ENCODE measurements at regions not wholly inside any gene's neighbourhood (a gene's known extent, or its start where the extent isn't known, plus 50 kb on each side); places are given as distances from the start of the nearest gene placed in this dataset.

DNA sequence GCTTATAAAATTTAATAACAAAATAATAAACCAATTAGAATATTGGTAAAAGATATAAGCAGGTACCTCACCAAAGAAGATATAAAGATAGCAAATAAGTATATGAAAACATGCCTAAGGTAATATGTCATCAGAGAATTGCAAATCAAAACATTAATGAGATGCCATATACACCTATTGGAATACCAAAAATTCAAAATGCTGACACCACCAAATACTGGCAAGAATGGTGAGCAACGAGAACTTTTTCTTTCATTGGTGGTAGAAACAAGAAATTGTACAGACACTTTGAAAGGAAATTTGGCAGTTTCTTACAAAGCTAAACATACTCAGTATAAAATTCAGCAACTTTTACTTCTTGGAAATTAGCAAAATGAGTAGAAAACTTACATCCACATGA is 346.9 kb upstream of the ROBO1 start:
- no peak for DNase-seq

DNA sequence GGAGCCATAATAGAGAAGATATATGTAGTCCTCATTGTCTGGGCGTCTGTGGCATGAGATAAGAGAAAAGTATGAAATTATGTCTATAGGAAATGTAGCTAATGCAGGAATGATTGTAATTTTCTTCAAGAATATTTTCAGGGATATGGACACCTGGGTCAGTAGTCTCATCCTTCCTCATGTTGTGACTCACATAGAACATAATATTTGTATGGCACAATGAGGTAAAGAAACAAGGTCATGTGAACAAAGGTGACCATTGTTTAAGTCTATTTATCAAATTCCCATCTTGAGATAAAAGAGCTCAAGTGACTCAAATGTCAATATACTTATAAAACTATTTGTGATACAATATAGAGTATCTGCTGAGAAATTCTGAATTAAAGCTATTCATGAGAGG is 345.5 kb upstream of the ROBO1 start:
- DNase-seq: no peak

- DNase-seq: no peak
These were observed 331.8 kb upstream of the ROBO1 start for GRCh38 chr3:80099559-80100066.

DNA sequence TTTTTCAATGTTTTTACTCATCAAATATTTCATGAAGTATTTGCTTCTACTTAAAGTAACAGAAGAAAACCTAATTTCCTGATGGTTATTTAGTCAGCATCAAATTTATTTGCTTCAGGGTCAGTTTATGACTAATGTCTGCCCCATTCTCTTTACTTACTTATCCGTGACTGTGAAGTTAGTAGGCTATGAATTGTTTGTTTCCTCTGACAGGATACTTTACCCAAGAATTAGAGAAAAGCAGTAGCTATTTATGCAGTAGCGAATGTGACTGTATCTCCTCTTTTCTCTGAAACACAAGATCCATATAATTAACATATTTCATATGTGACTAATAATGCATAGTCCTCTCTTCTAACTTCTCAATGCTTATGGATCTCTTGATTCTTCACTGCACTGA is 329.9 kb upstream of the ROBO1 start:
- DNase-seq: no peak

- no peak for DNase-seq
These were observed 329.1 kb upstream of the ROBO1 start for GRCh38 chr3:80096909-80097308.

DNA sequence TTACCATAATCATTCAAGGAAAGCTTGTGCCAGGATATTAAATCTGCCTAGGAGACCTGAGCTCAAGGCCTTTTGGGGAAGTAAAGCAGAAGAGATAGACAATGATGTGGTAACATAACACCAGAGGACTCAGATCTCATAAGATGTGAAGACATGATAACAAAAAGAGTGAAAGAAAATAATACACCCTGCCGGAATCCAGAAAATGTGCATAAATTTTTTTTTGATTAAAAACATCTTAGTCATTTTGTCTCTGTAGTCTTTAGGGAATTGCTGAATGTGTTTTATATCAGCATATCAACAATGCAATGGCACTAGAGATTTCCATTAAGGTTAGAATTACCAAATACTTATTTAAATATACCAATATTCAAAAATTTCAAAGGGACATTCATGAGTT is 326.8 kb upstream of the ROBO1 start:
- no peak for DNase-seq

GRCh38 chr3:80087767-80088166 is 320.0 kb upstream of the ROBO1 start:
- DNase-seq: no peak

GRCh38 chr3:80086426-80086825 is 318.6 kb upstream of the ROBO1 start:
- DNase-seq: no peak

DNA sequence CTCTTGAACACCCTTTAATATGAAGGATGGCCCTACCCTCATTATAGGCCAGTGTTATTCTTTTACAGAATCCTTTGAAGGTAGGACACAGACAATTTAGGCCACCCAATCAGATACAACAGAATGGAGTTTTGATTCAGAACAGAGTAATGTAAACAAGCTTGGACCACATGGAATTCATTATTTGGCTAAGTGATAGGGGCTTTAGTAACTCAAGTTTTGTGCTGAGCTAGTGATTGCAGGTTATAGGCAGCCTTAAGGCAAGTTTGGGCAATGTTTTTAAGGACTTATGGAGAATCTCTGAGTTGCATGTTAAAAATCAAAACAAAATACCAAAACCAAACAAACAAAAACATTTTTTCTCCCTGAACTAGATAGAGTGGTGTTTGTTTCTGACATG is 312.1 kb upstream of the ROBO1 start:
- DNase-seq: no peak

- no peak for DNase-seq
These were observed 300.7 kb upstream of the ROBO1 start for GRCh38 chr3:80068459-80068858.

DNA sequence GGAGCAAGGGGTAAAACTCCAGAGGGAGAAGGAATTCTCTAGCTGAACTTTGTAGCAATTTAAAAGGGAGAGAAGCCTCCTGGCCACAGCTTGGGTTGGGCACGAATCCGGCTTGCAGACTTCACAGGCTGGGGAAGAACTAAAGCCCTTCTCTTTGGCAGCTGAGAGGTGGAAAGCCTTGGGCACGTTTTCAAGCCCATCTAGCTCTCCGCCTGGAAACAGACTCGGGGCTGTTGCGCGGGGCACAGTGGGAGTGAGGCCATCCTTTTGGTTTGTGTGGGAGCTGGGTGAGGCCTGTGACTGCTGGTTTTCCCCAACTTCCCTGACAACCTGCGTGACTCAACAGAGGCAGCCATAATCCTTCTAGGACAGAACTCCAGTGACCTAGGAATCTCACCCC is 295.7 kb upstream of the ROBO1 start:
- DNase-seq: no peak

GRCh38 chr3:80060664-80061063 is 292.9 kb upstream of the ROBO1 start:
- no peak for DNase-seq

- no peak for DNase-seq
These were observed 287.5 kb upstream of the ROBO1 start for GRCh38 chr3:80055306-80055705.

GRCh38 chr3:80052271-80052670 is 284.5 kb upstream of the ROBO1 start:
- no peak for DNase-seq

- no peak for DNase-seq
These were observed 283.8 kb upstream of the ROBO1 start for GRCh38 chr3:80051602-80051962.

- no peak for DNase-seq
These were observed 283.2 kb upstream of the ROBO1 start for GRCh38 chr3:80050826-80051601.

DNA sequence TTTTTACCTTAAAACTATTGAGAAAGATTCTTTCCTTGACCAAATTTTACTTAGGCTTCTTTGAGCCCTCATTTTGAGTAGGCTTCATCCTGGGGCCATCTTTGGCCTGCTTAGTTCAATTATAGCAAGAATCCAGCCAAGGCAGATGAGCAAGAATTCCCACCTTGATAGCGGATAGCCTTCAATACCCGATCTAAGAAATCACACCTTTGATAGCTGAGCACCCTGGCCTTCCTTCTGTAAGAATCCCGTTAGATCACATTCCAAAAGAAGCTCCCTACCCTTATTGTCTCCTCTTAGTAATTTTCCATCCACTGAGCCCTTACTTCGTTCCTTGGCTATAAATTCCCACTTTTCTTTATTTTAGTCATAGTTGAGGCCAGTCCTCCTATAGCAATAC is 275.4 kb upstream of the ROBO1 start:
- DNase-seq: no peak

- no peak for DNase-seq
These were observed 272.3 kb upstream of the ROBO1 start for GRCh38 chr3:80040067-80040466.

DNA sequence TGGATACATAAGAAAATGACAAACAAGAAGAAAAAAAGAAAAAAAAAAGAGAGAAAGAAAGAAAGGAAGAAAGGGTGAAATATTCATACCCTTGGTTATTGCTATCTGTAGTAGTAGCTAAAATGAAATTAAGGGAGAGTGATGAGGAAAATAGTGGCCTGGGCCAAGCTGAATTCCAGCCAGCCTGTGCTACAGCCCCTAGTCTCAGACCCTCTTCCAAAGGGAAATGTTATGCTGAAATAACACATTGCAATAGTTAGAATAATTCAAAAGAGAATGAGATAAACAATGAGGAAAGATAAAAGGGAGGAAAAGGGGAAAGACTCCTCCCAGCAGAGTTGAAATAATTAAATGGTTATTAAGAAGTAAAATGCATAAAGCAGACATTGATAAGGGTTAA is 268.4 kb upstream of the ROBO1 start:
- no peak for DNase-seq

- DNase-seq: no peak
These were observed 267.2 kb upstream of the ROBO1 start for GRCh38 chr3:80035021-80035420.

GRCh38 chr3:80023010-80023409 is 255.2 kb upstream of the ROBO1 start:
- no peak for DNase-seq

- DNase-seq: no peak
These were observed 250.6 kb upstream of the ROBO1 start for GRCh38 chr3:80018375-80018774.

DNA sequence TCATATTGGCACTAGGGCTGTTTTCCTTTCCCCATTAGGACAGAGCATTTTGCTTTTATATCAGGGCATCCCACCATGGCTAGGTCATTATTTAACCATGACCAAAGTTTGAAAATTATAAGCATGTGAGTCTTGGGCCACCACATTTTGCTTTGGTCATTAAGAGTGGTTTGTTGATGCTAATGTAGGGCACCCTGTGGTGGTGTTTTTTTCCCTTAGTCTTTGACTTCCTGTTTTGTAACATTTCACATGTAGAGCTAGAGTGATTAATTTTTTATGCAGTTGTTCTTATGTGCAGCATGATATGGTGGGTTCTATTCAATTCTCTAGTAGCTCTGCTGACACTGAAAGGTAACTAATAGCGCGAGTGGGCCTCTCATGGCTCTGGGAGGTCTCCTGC is 249.6 kb upstream of the ROBO1 start:
- DNase-seq: no peak

- no peak for DNase-seq
These were observed 246.8 kb upstream of the ROBO1 start for GRCh38 chr3:80014576-80014975.

- no peak for DNase-seq
These were observed 242.3 kb upstream of the ROBO1 start for GRCh38 chr3:80010021-80010571.
